SK-N-SH treated with all-trans-retinoic acid at 6 μM for 48 hours (cell line): ENCODE measurements at regions not wholly inside any gene's neighbourhood (a gene's known extent, or its start where the extent isn't known, plus 50 kb on each side); places are given as distances from the start of the nearest gene placed in this dataset.

ENCODE experiments used
- ESRRG ChIP-seq: fragments of 250-450 bp; sonication (Bioruptor Pico); IDR thresholded peaks from 2 replicates; pipeline ENCODE4 v1.6.1; 2021; ENCODE audit warnings: mild to moderate bottlenecking
- POU6F1 ChIP-seq: fragments of 250-450 bp; sonication (Bioruptor Pico); IDR thresholded peaks from 2 replicates; pipeline ENCODE4 v1.8.0; 2021; ENCODE audit warnings: low read depth, mild to moderate bottlenecking, moderate library complexity, borderline replicate concordance
- ZC3H10 ChIP-seq: fragments of 250-450 bp; sonication (Bioruptor Pico); IDR thresholded peaks from 2 replicates; pipeline ENCODE4 v1.5.1; 2021; ENCODE audit warnings: mild to moderate bottlenecking, moderate library complexity
- ZNF565 ChIP-seq: fragments of 450-650 bp; formaldehyde crosslinking; conservative IDR thresholded peaks from 2 replicates; pipeline ENCODE4 v1.5.0; 2020; ENCODE audit warnings: low read depth, mild to moderate bottlenecking, moderate library complexity
- ZNF70 ChIP-seq: fragments of 450-650 bp; formaldehyde crosslinking; IDR thresholded peaks from 2 replicates; pipeline ENCODE4 v1.5.0; 2020; ENCODE audit warnings: mild to moderate bottlenecking, moderate library complexity
- TF ChIP-seq, protein P1 (sequence below): fragments of 250-450 bp; sonication (Bioruptor Pico); IDR thresholded peaks from 2 replicates; pipeline ENCODE4 v1.8.0; 2020; ENCODE audit warnings: mild to moderate bottlenecking, moderate library complexity, borderline replicate concordance
- TF ChIP-seq, protein P2 (sequence below): fragments of 250-450 bp; sonication (Bioruptor Pico); IDR thresholded peaks from 2 replicates; pipeline ENCODE4 v1.5.1; 2021; ENCODE audit warnings: mild to moderate bottlenecking, moderate library complexity

DNA sequence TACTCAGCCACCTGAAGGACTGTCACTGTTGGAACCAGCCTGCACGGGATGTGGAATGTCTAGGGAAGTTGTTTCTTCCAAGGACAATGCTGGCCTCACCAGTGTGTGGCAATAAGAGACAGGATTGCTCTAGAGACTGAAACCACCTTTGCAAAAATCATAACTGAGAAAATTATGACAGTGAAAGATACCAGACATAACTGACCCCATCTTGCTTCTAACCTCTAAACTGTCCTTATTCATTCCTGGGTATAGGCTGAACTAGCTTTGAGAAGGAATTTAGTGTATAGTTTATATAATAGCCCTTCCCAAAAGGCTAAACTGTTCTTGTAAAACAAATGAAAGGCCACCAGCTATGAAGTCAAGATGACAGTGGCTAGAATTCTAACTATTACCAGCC lies 83.6 kb downstream of the IER5 start:
- TF ChIP-seq POU6F1 (CRISPR knock-in tag), result no peak
- TF ChIP-seq, protein P1, sequence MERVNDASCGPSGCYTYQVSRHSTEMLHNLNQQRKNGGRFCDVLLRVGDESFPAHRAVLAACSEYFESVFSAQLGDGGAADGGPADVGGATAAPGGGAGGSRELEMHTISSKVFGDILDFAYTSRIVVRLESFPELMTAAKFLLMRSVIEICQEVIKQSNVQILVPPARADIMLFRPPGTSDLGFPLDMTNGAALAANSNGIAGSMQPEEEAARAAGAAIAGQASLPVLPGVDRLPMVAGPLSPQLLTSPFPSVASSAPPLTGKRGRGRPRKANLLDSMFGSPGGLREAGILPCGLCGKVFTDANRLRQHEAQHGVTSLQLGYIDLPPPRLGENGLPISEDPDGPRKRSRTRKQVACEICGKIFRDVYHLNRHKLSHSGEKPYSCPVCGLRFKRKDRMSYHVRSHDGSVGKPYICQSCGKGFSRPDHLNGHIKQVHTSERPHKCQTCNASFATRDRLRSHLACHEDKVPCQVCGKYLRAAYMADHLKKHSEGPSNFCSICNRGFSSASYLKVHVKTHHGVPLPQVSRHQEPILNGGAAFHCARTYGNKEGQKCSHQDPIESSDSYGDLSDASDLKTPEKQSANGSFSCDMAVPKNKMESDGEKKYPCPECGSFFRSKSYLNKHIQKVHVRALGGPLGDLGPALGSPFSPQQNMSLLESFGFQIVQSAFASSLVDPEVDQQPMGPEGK (CRISPR knock-in tag), result no peak
- no peak for TF ChIP-seq ZC3H10 (CRISPR knock-in tag)
- TF ChIP-seq, protein P2, sequence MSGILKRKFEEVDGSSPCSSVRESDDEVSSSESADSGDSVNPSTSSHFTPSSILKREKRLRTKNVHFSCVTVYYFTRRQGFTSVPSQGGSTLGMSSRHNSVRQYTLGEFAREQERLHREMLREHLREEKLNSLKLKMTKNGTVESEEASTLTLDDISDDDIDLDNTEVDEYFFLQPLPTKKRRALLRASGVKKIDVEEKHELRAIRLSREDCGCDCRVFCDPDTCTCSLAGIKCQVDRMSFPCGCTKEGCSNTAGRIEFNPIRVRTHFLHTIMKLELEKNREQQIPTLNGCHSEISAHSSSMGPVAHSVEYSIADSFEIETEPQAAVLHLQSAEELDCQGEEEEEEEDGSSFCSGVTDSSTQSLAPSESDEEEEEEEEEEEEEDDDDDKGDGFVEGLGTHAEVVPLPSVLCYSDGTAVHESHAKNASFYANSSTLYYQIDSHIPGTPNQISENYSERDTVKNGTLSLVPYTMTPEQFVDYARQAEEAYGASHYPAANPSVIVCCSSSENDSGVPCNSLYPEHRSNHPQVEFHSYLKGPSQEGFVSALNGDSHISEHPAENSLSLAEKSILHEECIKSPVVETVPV (CRISPR knock-in tag), result no peak
- TF ChIP-seq ZNF565 (CRISPR knock-in tag), result no peak
- no peak for TF ChIP-seq ZNF70 (CRISPR knock-in tag)
- TF ChIP-seq ESRRG, result no peak
